ENCODE measurements at regions not wholly inside any gene's neighbourhood (a gene's known extent, or its start where the extent isn't known, plus 50 kb on each side); places are given as distances from the start of the nearest gene placed in this dataset.

GRCh38 chr6:91498576-91498975 lies 911.7 kb upstream of the MAP3K7 start:
- intact Hi-C loops (cut with DNase I): no loop called here
- DNase-seq (ENCODE audit: low spot score): no peak

- DNase-seq (ENCODE audit: low spot score): no peak
- intact Hi-C loops (cut with DNase I): no loop called here
These were observed 910.9 kb upstream of the MAP3K7 start for GRCh38 chr6:91497770-91498169.

GRCh38 chr6:91490671-91491301 lies 903.9 kb upstream of the MAP3K7 start:
- no peak for DNase-seq (ENCODE audit: low spot score)
- intact Hi-C loops (cut with DNase I): no loop called here

- intact Hi-C loops (cut with DNase I): no loop called here
- DNase-seq (ENCODE audit: low spot score): no peak
These were observed 901.0 kb upstream of the MAP3K7 start for GRCh38 chr6:91487696-91488392.

- DNase-seq (ENCODE audit: low spot score): no peak
- intact Hi-C loops (cut with DNase I): no loop called here
These were observed 899.3 kb upstream of the MAP3K7 start for GRCh38 chr6:91486200-91486599.

- intact Hi-C loops (cut with DNase I): no loop called here
These were observed 898.2 kb upstream of the MAP3K7 start for GRCh38 chr6:91485047-91485446.

GRCh38 chr6:91483415-91484105 lies 896.7 kb upstream of the MAP3K7 start:
- intact Hi-C loops (cut with DNase I): no loop called here
- DNase-seq (ENCODE audit: low spot score): no peak

More at GRCh38 chr6:91485047-91485446, 898.2 kb upstream of the MAP3K7 start:
- DNase-seq (ENCODE audit: low spot score): no peak

GRCh38 chr6:91482498-91482897 lies 895.6 kb upstream of the MAP3K7 start:
- no peak for DNase-seq (ENCODE audit: low spot score)
- intact Hi-C loops (cut with DNase I): no loop called here

GRCh38 chr6:91480402-91480801 lies 893.5 kb upstream of the MAP3K7 start:
- intact Hi-C loops (cut with DNase I): no loop called here
- no peak for DNase-seq (ENCODE audit: low spot score)

- intact Hi-C loops (cut with DNase I): no loop called here
- DNase-seq (ENCODE audit: low spot score): no peak
These were observed 890.8 kb upstream of the MAP3K7 start for GRCh38 chr6:91477688-91478087.

GRCh38 chr6:91476000-91476399 lies 889.1 kb upstream of the MAP3K7 start:
- no peak for DNase-seq (ENCODE audit: low spot score)
- intact Hi-C loops (cut with DNase I): no loop called here

GRCh38 chr6:91465393-91465792 lies 878.5 kb upstream of the MAP3K7 start:
- DNase-seq (ENCODE audit: low spot score): no peak
- intact Hi-C loops (cut with DNase I): no loop called here

- DNase-seq (ENCODE audit: low spot score): no peak
- intact Hi-C loops (cut with DNase I): no loop called here
These were observed 877.8 kb upstream of the MAP3K7 start for GRCh38 chr6:91464718-91465117.

- DNase-seq (ENCODE audit: low spot score): no peak
- intact Hi-C loops (cut with DNase I): no loop called here
These were observed 877.3 kb upstream of the MAP3K7 start for GRCh38 chr6:91464201-91464600.

GRCh38 chr6:91462241-91462640 lies 875.4 kb upstream of the MAP3K7 start:
- intact Hi-C loops (cut with DNase I): no loop called here
- no peak for DNase-seq (ENCODE audit: low spot score)

GRCh38 chr6:91453224-91453878 lies 866.5 kb upstream of the MAP3K7 start:
- intact Hi-C loops (cut with DNase I): no loop called here
- no peak for DNase-seq (ENCODE audit: low spot score)

- intact Hi-C loops (cut with DNase I): no loop called here
- no peak for DNase-seq (ENCODE audit: low spot score)
These were observed 862.7 kb upstream of the MAP3K7 start for GRCh38 chr6:91449539-91449938.

- intact Hi-C loops (cut with DNase I): no loop called here
These were observed 860.8 kb upstream of the MAP3K7 start for GRCh38 chr6:91447530-91448254.

GRCh38 chr6:91447081-91447480 lies 860.2 kb upstream of the MAP3K7 start:
- intact Hi-C loops (cut with DNase I): no loop called here
- no peak for DNase-seq (ENCODE audit: low spot score)

More at GRCh38 chr6:91447530-91448254, 860.8 kb upstream of the MAP3K7 start:
- no peak for DNase-seq (ENCODE audit: low spot score)

- no peak for DNase-seq (ENCODE audit: low spot score)
- intact Hi-C loops (cut with DNase I): no loop called here
These were observed 856.5 kb upstream of the MAP3K7 start for GRCh38 chr6:91443405-91443804.
